ENCODE measurements at regions not wholly inside any gene's neighbourhood (a gene's known extent, or its start where the extent isn't known, plus 50 kb on each side); places are given as distances from the start of the nearest gene placed in this dataset.
"Not testable (repeated sequence)": the region's sequence is repeated elsewhere in the genome, so short reads cannot be mapped to it uniquely, and the experiment has no call there.

DNA sequence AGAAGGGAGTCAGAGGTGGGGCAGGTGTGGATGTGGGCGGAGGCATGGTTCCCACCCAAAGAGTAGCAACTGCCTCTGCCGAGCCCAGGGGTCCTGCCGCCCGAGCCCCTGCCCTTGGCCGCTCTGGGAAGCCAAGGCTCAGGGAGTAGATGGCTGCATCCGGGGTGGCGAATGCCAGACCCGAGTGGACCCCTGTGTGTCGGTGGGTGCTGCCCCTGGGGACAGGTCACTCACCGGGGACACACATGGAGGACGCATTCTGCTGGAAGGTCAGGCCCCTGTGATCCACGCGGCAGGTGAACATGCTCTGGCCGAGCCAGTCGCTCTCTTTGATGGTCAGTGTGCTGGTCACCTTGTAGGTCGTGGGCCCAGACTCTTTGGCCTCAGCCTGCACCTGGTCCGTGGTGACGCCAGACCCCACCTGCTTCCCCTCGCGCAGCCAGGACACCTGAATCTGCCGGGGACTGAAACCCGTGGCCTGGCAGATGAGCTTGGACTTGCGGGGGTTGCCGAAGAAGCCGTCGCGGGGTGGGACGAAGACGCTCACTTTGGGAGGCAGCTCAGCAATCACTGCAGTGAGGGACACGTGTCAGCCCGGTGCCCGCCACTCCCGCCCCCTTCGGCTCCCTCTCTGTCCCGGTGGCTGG, 329.0 kb downstream of the TMEM121 start:
- no peaks in the 10 kb centered on the region for H3K27me3 ChIP-seq (ENCODE audit: control insufficient read depth, insufficient read depth, low read length)

DNA sequence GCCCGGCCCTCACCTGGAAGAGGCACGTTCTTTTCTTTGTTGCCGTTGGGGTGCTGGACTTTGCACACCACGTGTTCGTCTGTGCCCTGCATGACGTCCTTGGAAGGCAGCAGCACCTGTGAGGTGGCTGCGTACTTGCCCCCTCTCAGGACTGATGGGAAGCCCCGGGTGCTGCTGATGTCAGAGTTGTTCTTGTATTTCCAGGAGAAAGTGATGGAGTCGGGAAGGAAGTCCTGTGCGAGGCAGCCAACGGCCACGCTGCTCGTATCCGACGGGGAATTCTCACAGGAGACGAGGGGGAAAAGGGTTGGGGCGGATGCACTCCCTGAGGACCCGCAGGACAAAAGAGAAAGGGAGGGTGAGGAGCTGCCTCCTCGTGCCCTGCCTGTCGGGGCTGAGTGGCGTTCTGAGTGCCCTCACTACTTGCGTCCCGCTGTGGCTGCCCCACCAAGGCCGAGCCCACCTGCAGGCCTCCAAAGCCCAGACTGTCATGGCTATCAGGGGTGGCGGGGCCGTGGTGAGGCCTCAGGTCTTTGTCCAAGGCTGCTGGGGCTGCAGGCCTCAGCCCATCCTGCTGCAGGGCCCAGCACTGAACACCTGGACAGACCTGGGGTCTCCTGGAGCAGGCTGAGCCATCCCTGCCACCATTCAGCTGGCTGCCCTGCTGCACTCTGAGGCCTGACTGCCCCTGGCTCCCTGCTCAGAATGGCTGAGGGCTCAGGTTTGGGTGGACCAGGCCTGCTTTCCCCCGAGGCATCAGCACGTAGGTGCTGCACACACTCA, 329.7 kb downstream of the TMEM121 start:
- H3K36me3 ChIP-seq (ENCODE audit: control insufficient read depth, insufficient read depth, low read length), result no peaks in the 10 kb centered on the region
- no peaks in the 10 kb centered on the region for H3K4me1 ChIP-seq (ENCODE audit: control insufficient read depth, insufficient read depth, low read length)
- no peak overlapping the region for H3K4me3 ChIP-seq (ENCODE audit: low read depth, low read length)
- peaks cover 98% of the 10 kb centered on the region; the same call in 1 of the 2 replicates for H3K9me3 ChIP-seq (ENCODE audit: control insufficient read depth, insufficient read depth, low read depth, low read length)
- H3K9ac ChIP-seq (ENCODE audit: low read length), result no peak overlapping the region
- no peaks in the 10 kb centered on the region for H3K27me3 ChIP-seq (ENCODE audit: control insufficient read depth, insufficient read depth, low read length)
- H3K27ac ChIP-seq (ENCODE audit: low read depth, low read length), result no peak overlapping the region

More for the DNA sequence above, 329.0 kb downstream of the TMEM121 start:
- Histone ChIP-seq H3K4me3 (ENCODE audit: low read depth, low read length) (no peak overlapping the region), H3K9me3 (ENCODE audit: control insufficient read depth, insufficient read depth, low read depth, low read length) (peaks cover 96% of the 10 kb centered on the region; the same call in 1 of the 2 replicates), H3K4me1 (ENCODE audit: control insufficient read depth, insufficient read depth, low read length) (no peaks in the 10 kb centered on the region), H3K36me3 (ENCODE audit: control insufficient read depth, insufficient read depth, low read length) (no peaks in the 10 kb centered on the region), H3K9ac (ENCODE audit: low read length) (no peak overlapping the region), H3K27ac (ENCODE audit: low read depth, low read length) (no peak overlapping the region)

DNA sequence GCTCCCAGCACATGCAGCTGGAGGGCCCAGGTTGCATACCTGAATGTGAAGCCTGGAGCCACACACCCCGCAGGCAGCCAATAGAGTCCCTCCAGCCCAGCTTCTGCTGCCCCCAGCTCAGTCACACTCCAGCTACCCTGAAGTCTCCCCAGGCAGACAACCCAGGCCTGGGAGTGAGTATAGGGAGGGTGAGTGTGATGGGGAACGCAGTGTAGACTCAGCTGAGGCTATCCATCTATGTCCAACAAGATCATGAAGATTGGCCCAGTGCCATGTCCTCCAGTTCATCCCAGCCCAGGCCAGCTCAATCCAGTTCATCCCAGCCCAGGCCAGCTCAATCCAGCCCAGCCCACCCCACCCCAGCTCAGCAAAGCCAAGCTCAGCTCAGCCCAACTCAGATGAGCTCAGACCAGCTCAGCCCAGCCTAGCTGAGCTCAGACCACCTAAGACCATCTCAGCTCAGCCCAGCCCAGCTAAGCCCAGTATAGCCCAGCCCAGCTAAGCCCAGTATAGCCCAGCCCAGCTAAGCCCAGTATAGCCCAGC, 330.4 kb downstream of the TMEM121 start:
- Histone ChIP-seq H3K4me3 (ENCODE audit: low read depth, low read length) (no peak overlapping the region), H3K36me3 (ENCODE audit: control insufficient read depth, insufficient read depth, low read length) (no peaks in the 10 kb centered on the region), H3K27me3 (ENCODE audit: control insufficient read depth, insufficient read depth, low read length) (no peaks in the 10 kb centered on the region), H3K4me1 (ENCODE audit: control insufficient read depth, insufficient read depth, low read length) (no peaks in the 10 kb centered on the region), H3K9ac (ENCODE audit: low read length) (no peak overlapping the region), H3K9me3 (ENCODE audit: control insufficient read depth, insufficient read depth, low read depth, low read length) (peaks cover 95% of the 10 kb centered on the region; the same call in 1 of the 2 replicates), H3K27ac (ENCODE audit: low read depth, low read length) (no peak overlapping the region)

DNA sequence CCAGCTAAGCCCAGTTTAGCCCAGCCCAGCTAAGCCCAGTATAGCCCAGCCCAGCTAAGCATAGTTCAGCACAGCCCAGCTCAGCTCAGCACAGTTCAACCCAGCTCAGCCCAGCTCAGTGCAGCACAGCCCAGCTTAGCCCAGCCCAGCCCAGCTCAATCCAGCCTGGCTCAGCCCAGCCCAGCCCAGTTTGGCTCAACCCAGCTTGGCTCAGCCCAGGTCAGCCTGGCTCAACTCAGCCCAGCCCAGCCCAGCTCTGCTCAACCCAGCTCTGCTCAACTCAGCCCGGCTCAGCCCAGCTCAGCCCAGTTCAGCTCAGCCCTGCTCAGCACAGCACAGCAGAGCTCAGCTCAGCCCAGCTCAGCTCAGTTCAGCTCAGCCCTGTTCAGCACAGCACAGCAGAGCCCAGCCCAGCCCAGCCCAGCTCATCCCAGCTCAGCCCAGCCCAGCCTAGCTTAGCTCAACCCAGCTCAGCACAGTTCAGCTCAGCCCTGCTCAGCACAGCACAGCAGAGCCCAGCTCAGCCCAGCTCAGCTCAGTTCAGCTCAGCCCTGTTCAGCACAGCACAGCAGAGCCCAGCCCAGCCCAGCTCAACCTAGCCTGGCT, 330.9 kb downstream of the TMEM121 start:
- peaks cover 94% of the 10 kb centered on the region; the same call in 1 of the 2 replicates for H3K9me3 ChIP-seq (ENCODE audit: control insufficient read depth, insufficient read depth, low read depth, low read length)
- no peaks in the 10 kb centered on the region for H3K4me1 ChIP-seq (ENCODE audit: control insufficient read depth, insufficient read depth, low read length)
- H3K27me3 ChIP-seq (ENCODE audit: control insufficient read depth, insufficient read depth, low read length), result no peaks in the 10 kb centered on the region
- no peak overlapping the region for H3K27ac ChIP-seq (ENCODE audit: low read depth, low read length)
- no peak overlapping the region for H3K9ac ChIP-seq (ENCODE audit: low read length)
- H3K36me3 ChIP-seq (ENCODE audit: control insufficient read depth, insufficient read depth, low read length), result no peaks in the 10 kb centered on the region
- H3K4me3 ChIP-seq (ENCODE audit: low read depth, low read length), result no peak overlapping the region

DNA sequence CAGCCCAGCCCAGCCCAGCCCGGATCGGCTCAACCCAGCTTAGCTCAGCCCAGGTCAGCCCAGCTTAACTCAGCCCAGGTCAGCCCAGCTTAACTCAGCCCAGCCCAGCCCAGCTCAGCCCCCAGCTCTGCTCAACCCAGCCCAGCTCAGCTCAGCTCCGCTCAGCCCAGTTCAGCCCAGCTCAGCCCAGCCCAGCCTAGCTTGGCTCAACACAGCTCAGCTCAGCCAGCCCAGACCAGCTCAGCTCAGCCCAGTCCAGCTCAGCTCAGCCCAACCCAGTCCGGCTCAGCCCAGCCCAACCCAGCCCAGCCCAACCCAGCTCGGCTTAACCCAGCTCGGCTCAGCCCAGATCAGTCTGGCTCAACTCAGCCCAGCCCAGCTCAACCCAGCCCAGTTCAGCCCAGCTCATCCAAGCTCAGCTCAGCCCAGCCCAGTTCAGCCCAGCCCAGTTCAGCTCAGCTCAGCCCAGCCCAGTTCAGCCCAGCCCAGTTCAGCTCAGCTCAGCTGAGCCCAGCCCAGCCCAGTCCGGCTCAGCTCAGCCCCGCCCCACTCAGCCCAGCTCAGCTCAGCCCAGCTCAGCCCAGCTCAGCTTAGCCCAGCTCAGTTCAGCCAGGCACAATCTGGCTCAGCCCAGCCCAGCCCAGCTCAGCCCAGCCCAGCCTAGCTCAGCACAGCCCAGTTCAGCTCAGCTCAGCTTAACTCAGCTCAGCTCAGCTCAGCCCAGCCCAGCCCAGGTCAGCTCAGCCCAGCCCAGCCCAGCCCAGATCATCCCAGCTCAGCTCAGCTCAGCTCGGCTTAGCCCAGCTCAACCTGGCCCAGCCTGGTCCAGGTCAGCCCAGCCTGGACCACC, 331.7 kb downstream of the TMEM121 start:
- Histone ChIP-seq H3K36me3 (ENCODE audit: control insufficient read depth, insufficient read depth, low read length) (no peaks in the 10 kb centered on the region), H3K4me3 (ENCODE audit: low read depth, low read length) (no peak overlapping the region), H3K27ac (ENCODE audit: low read depth, low read length) (no peak overlapping the region), H3K4me1 (ENCODE audit: control insufficient read depth, insufficient read depth, low read length) (no peaks in the 10 kb centered on the region), H3K9me3 (ENCODE audit: control insufficient read depth, insufficient read depth, low read depth, low read length) (peaks cover 92% of the 10 kb centered on the region; the same call in 1 of the 2 replicates), H3K27me3 (ENCODE audit: control insufficient read depth, insufficient read depth, low read length) (no peaks in the 10 kb centered on the region), H3K9ac (ENCODE audit: low read length) (no peak overlapping the region)

DNA sequence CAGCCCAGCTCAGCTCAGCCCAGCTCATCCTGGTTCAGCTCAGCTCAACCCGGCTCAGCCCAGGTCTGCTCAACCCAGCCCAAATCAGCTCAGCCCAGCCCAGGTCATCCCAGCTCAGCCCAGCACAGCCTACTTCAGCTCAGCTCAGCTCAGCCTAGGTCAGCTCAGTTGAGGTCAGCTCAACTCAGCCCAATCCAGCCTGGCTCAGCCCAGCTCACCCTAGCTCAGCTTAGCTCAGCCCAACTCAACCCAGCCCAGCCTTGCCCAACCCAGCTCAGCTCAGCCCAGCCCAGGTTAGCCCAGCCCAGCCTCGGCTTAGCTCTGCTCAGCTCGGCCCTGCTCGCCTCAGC, 332.3 kb downstream of the TMEM121 start:
- Histone ChIP-seq H3K4me1 (ENCODE audit: control insufficient read depth, insufficient read depth, low read length) (no peaks in the 10 kb centered on the region), H3K36me3 (ENCODE audit: control insufficient read depth, insufficient read depth, low read length) (no peaks in the 10 kb centered on the region), H3K9me3 (ENCODE audit: control insufficient read depth, insufficient read depth, low read depth, low read length) (peaks cover 92% of the 10 kb centered on the region; the same call in 1 of the 2 replicates), H3K9ac (ENCODE audit: low read length) (no peak overlapping the region), H3K27me3 (ENCODE audit: control insufficient read depth, insufficient read depth, low read length) (no peaks in the 10 kb centered on the region), H3K4me3 (ENCODE audit: low read depth, low read length) (no peak overlapping the region), H3K27ac (ENCODE audit: low read depth, low read length) (no peak overlapping the region)

DNA sequence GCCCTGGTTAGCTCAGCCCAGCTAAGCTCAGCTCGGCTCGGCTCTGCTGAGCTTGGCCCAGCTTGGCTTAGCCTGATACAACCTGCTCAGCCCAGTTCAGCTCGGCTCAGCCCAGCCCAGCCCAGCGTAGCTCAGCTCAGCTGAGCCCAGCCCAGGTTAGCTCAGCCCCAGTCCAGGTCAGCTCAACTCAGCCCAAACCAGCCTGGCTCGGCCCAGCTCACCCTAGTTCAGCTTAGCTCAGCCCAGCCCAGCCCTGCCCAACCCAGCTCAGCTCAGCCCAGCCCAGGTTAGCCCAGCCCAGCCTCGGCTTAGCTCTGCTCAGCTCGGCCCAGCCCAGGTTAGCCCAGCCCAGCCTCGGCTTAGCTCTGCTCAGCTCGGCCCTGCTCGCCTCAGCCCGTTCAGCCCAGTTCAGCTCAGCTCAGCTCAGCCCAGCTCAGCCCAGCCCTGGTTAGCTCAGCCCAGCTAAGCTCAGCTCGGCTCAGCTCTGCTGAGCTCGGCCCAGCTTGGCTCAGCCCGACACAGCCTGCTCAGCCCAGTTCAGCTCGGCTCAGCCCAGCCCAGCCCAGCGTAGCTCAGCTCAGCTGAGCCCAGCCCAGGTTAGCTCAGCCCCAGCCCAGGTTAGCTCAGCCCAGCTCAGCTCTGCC, 332.8 kb downstream of the TMEM121 start:
- peaks cover 92% of the 10 kb centered on the region; the same call in 1 of the 2 replicates for H3K9me3 ChIP-seq (ENCODE audit: control insufficient read depth, insufficient read depth, low read depth, low read length)
- H3K36me3 ChIP-seq (ENCODE audit: control insufficient read depth, insufficient read depth, low read length); H3K4me1 ChIP-seq (ENCODE audit: control insufficient read depth, insufficient read depth, low read length); H3K27ac ChIP-seq (ENCODE audit: low read depth, low read length); H3K27me3 ChIP-seq (ENCODE audit: control insufficient read depth, insufficient read depth, low read length); H3K9ac ChIP-seq (ENCODE audit: low read length); H3K4me3 ChIP-seq (ENCODE audit: low read depth, low read length): not testable (repeated sequence)

DNA sequence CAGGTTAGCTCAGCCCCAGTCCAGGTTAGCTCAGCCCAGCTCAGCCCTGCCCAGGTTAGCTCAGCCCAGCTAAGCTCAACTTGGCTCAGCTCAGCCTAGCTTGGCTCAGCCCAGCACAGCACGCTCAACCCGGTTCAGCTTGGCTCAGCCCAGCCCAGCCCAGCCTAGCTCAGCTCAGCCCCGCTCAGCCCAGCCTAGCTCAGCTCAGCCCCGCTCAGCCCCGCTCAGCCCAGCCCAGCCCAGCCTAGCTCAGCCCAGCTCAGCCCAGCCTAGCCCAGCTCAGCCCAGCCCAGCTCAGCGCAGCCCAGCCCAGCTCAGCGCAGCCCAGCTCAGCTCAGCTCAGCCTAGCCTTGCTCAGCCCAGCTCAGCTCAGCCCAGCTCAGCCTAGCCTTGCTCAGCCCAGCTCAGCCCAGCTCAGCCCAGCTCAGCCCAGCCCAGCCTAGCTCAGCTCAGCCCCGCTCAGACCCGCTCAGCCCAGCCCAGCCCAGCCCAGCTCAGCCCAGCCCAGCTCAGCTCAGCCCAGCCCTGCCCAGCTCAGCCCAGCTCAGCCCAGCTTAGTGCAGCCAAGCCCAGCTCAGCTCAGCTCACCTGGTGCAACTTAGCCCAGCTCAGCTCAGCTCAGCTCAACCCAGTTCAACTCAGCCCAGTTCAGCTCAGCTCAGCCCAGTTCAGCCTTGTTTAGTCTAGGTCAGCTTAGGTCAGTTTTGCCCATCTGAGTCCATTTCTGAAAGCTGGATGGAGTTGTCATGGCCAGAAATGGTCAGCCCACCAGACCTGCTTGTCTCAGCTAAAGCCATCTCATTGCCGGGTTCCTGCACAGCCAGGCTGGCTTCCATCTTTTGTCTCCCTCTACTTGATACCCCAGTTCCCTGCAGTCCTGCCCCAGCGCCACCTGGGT, 333.6 kb downstream of the TMEM121 start:
- H3K9ac ChIP-seq (ENCODE audit: low read length), result no peak overlapping the region
- no peaks in the 10 kb centered on the region for H3K36me3 ChIP-seq (ENCODE audit: control insufficient read depth, insufficient read depth, low read length)
- no peak overlapping the region for H3K4me3 ChIP-seq (ENCODE audit: low read depth, low read length)
- H3K9me3 ChIP-seq (ENCODE audit: control insufficient read depth, insufficient read depth, low read depth, low read length), result peaks cover 92% of the 10 kb centered on the region; the same call in 1 of the 2 replicates
- H3K27ac ChIP-seq (ENCODE audit: low read depth, low read length), result no peak overlapping the region
- H3K27me3 ChIP-seq (ENCODE audit: control insufficient read depth, insufficient read depth, low read length), result no peaks in the 10 kb centered on the region
- no peaks in the 10 kb centered on the region for H3K4me1 ChIP-seq (ENCODE audit: control insufficient read depth, insufficient read depth, low read length)

DNA sequence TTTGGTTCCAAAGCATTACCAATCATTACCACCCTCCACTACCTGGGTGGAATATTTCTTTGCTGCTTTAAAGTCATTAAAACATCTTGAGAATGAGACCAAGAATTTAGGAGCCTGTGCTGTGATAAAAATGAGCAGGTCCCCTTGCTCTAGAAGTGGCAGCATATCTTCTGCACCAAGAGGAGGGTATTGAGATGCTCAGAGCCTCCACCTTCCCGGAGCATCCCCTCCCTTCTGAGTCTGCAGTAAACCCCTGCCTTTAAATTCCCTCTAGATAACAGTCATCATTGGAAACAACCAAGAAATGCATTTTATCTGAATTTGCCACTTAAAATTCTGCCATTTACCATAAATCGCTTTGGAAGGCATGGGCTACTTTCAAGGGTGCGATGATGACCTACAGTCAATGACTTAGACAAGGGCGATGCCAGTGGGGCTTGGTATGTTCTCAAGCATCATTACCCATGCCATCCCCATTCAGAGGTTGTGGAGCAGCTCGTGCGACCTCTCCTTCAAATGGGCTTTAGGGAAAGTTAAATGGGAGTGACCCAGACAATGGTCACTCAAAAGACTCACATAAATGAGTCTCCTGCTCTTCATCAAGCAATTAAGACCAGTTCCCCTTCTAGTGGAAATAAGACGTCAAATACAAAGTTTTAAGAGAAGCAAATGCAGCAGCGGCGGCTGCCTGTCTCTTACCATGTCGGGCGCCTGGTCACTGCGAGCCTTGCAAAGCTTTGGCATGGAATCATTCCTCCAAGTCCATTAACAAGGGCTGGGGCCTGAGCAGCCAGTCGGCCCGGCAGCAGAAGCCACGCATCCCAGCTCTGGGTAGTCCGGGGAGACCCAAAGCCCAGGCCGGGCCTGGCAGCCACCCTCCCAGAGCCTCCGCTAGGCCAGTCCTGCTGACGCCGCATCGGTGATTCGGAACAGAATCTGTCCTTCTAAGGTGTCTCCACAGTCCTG, 334.5 kb downstream of the TMEM121 start:
- Histone ChIP-seq H3K9me3 (ENCODE audit: control insufficient read depth, insufficient read depth, low read depth, low read length) (peaks cover 89% of the 10 kb centered on the region; the same call in 1 of the 2 replicates), H3K4me3 (ENCODE audit: low read depth, low read length) (no peak overlapping the region), H3K27ac (ENCODE audit: low read depth, low read length) (no peak overlapping the region), H3K36me3 (ENCODE audit: control insufficient read depth, insufficient read depth, low read length) (no peaks in the 10 kb centered on the region), H3K9ac (ENCODE audit: low read length) (no peak overlapping the region), H3K4me1 (ENCODE audit: control insufficient read depth, insufficient read depth, low read length) (no peaks in the 10 kb centered on the region), H3K27me3 (ENCODE audit: control insufficient read depth, insufficient read depth, low read length) (no peaks in the 10 kb centered on the region)

All from HUES6 (cell line).